Duodenal mucosa (tissue), 2 donors: ENCODE measurements at regions not wholly inside any gene's neighbourhood (a gene's known extent, or its start where the extent isn't known, plus 50 kb on each side); places are given as distances from the start of the nearest gene placed in this dataset.

Source experiments
- H3K27ac ChIP-seq: one replicate; pipeline ENCODE4 v1.7.0; 2013; ENCODE audit warnings: low read depth, low read length
- H3K27me3 ChIP-seq, 2 donors: one replicate each; pipeline ENCODE4 v1.7.0; 2013; ENCODE audit warnings: low read length in 2 of 2, control low read depth in 1 of 2; ENCODE audit not compliant: insufficient read depth in 2 of 2, control insufficient read depth in 1 of 2
- H3K36me3 ChIP-seq, 2 donors: one replicate each; pipeline ENCODE4 v1.7.0; 2013; ENCODE audit warnings: low read length in 2 of 2, control low read depth in 1 of 2; ENCODE audit not compliant: insufficient read depth in 2 of 2, control insufficient read depth in 1 of 2
- H3K4me1 ChIP-seq, 2 donors: one replicate each; pipeline ENCODE4 v1.7.0; 2013; ENCODE audit warnings: low read length in 2 of 2, control low read depth in 1 of 2; ENCODE audit not compliant: insufficient read depth in 2 of 2, control insufficient read depth in 1 of 2
- H3K4me3 ChIP-seq, 2 donors: one replicate each; pipeline ENCODE4 v1.7.0; 2013; ENCODE audit warnings: low read length in 2 of 2, low read depth in 1 of 2
- H3K9ac ChIP-seq, 2 donors: one replicate each; pipeline ENCODE4 v1.7.0; 2013; ENCODE audit warnings: low read length in 2 of 2, low read depth in 1 of 2
- H3K9me3 ChIP-seq, 2 donors: one replicate each; pipeline ENCODE4 v1.7.0; 2013; ENCODE audit warnings: low read length in 2 of 2, control low read depth in 1 of 2; ENCODE audit not compliant: control insufficient read depth in 1 of 2

- H3K4me1 ChIP-seq: peaks cover 8 to 11% of the 10 kb centered on the region in 2 donors
- no peaks in the 10 kb centered on the region for H3K9me3 ChIP-seq
- no peak overlapping the region for H3K27ac ChIP-seq
- peak overlapping the region in 1 of 2 donors; percentile 53 for H3K4me3 ChIP-seq
- H3K36me3 ChIP-seq: no peaks in the 10 kb centered on the region
- H3K9ac ChIP-seq: peak overlapping the region in 1 of 2 donors; percentile 29
- H3K27me3 ChIP-seq: no peaks in the 10 kb centered on the region
Measured at GRCh38 chr9:21579247-21579671, 97.1 kb upstream of the IFNE start.

- no peaks in the 10 kb centered on the region for H3K9me3 ChIP-seq
- no peak overlapping the region for H3K27ac ChIP-seq
- peaks cover 8 to 11% of the 10 kb centered on the region in 2 donors for H3K4me1 ChIP-seq
- H3K36me3 ChIP-seq: no peaks in the 10 kb centered on the region
- no peak overlapping the region for H3K4me3 ChIP-seq
- no peaks in the 10 kb centered on the region for H3K27me3 ChIP-seq
- H3K9ac ChIP-seq: no peak overlapping the region
Measured at GRCh38 chr9:21579743-21580142, 97.6 kb upstream of the IFNE start.

- no peaks in the 10 kb centered on the region for H3K36me3 ChIP-seq
- H3K27me3 ChIP-seq: no peaks in the 10 kb centered on the region
- H3K27ac ChIP-seq: no peak overlapping the region
- no peak overlapping the region for H3K4me3 ChIP-seq
- H3K9ac ChIP-seq: no peak overlapping the region
- no peaks in the 10 kb centered on the region for H3K9me3 ChIP-seq
- H3K4me1 ChIP-seq: peaks cover 8 to 11% of the 10 kb centered on the region in 2 donors
Measured at GRCh38 chr9:21580636-21581378, 98.7 kb upstream of the IFNE start.

DNA sequence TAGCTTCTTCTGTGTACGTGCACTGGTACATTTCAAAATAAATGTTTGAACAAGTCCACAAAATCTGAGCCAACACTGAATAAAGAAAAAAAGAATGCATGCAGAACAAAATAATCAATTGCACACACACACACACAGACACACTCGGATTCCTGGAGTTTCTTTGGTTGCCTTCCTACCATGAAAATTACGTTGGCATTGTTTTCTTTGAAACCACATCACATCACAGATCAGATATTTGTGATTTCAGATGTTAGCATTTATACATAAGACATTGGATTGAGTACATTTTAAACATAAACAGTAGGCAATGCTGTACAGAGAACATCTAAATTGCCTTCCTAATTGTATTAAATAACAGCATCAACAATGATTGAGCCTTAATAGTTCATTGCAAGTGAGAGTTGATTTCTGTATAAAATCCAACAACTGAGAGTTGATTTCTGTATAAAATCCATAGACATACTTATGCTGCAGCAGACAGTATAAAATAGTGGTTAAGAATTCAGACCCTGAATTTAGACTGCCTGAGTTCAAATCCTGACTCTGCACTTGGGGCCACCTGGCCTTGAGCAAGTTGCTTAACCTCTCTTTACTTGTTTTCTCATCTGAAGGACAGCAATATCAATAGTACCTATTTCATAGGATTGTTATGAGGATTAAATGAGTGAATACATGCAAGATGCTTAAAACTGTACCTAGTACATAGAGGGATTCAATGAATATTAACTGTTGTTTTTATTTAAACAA, 101.7 kb upstream of the IFNE start:
- Histone ChIP-seq H3K27ac (no peak overlapping the region), H3K27me3 (no peaks in the 10 kb centered on the region), H3K9ac (no peak overlapping the region), H3K36me3 (no peaks in the 10 kb centered on the region), H3K4me3 (no peak overlapping the region), H3K4me1 (peaks cover 8 to 9% of the 10 kb centered on the region in 2 donors), H3K9me3 (no peaks in the 10 kb centered on the region)

GRCh38 chr9:21584890-21585289, 102.8 kb upstream of the IFNE start:
- Histone ChIP-seq H3K4me1 (no peaks in the 10 kb centered on the region), H3K27ac (no peak overlapping the region), H3K36me3 (no peaks in the 10 kb centered on the region)

GRCh38 chr9:21585756-21586752, 103.9 kb upstream of the IFNE start:
- Histone ChIP-seq H3K4me3 (no peak overlapping the region), H3K36me3 (no peaks in the 10 kb centered on the region), H3K4me1 (no peaks in the 10 kb centered on the region), H3K27me3 (no peaks in the 10 kb centered on the region), H3K27ac (no peak overlapping the region), H3K9me3 (no peaks in the 10 kb centered on the region), H3K9ac (no peak overlapping the region)

More at GRCh38 chr9:21584890-21585289, 102.8 kb upstream of the IFNE start:
- Histone ChIP-seq H3K9ac (no peak overlapping the region), H3K4me3 (no peak overlapping the region), H3K27me3 (no peaks in the 10 kb centered on the region), H3K9me3 (no peaks in the 10 kb centered on the region)

GRCh38 chr9:21589344-21590056, 107.4 kb upstream of the IFNE start:
- Histone ChIP-seq H3K9ac (no peak overlapping the region), H3K36me3 (no peaks in the 10 kb centered on the region), H3K9me3 (no peaks in the 10 kb centered on the region), H3K27ac (no peak overlapping the region), H3K4me1 (peaks cover 0 to 4% of the 10 kb centered on the region in 2 donors), H3K27me3 (no peaks in the 10 kb centered on the region), H3K4me3 (no peak overlapping the region)

DNA sequence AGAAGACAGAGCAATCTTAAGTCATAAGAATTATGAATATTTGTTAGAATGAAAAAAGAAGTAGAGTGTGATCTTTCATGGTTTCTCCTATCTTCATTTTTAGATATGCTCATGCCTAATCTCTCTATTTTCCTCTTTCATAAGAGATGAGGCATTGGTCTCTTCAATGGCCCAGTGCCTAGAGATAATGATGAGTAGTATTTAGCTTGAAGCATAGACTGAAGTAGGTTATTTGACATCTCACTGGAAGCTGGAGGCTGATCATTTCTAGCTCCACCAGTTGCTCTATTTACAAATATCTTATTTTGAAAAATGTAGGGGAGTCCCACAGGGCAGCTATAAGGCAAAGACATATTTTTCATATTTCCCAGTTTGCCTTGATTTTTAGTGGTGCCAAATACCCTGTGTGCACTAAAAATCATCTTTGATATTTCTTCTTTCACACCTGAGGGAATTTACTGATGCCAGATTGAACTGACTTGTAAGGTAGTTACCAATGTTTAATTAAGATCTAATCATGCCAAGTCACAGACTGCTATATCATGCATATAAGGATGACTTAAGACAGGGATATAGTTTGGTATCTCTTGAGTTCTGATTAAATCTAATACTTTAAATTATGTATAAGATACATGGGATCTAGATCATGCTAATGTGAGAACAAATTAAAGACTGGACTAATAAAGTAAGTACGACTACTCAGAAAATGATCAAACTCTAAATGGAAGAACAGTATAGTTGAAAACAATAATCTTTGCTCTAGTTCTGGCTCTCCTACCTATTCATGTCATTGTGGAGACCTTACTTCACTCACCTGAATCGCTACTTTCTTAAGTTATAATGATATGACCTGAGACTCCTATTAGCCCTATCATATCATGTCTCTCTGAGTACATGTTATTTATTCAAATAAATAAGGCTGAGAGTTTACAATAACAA, 108.2 kb upstream of the IFNE start:
- Histone ChIP-seq H3K36me3 (no peaks in the 10 kb centered on the region), H3K9me3 (no peaks in the 10 kb centered on the region), H3K27ac (no peak overlapping the region), H3K4me1 (peaks cover 0 to 4% of the 10 kb centered on the region in 2 donors), H3K4me3 (no peak overlapping the region), H3K27me3 (no peaks in the 10 kb centered on the region), H3K9ac (no peak overlapping the region)
